HL-60 (cell line): ENCODE measurements at regions not wholly inside any gene's neighbourhood (a gene's known extent, or its start where the extent isn't known, plus 50 kb on each side); places are given as distances from the start of the nearest gene placed in this dataset.

Experiments used
- DNase-seq, 2 experiments: peaks; one replicate each; pipeline ENCODE4 v3.0.0-alpha.2; 2010 to 2020; ENCODE audit warnings: low read depth in 1 of 2, low spot score in 1 of 2
- H3K27ac ChIP-seq: fragments of 250-450 bp; sonication (Bioruptor Pico); replicated peaks from 2 replicates; pipeline ENCODE4 v1.5.1; 2020; ENCODE audit warnings: mild to moderate bottlenecking, moderate library complexity
- H3K27me3 ChIP-seq: fragments of 250-450 bp; sonication (Bioruptor Pico); 2 replicates; pipeline ENCODE4 v1.5.1; 2021; ENCODE audit warnings: mild to moderate bottlenecking, moderate library complexity; ENCODE audit not compliant: insufficient read depth, poor library complexity, severe bottlenecking
- H3K4me3 ChIP-seq: replicated peaks from 2 replicates; pipeline ENCODE4 v1.5.1; 2011; ENCODE audit warnings: mild to moderate bottlenecking, control low read depth, low read length; ENCODE audit not compliant: insufficient read depth
- CTCF ChIP-seq: IDR thresholded peaks from one replicate; pipeline ENCODE4 v1.5.1; 2011; ENCODE audit warnings: low read length, control low read depth, inconsistent platforms; ENCODE audit not compliant: insufficient read depth
- GABPA ChIP-seq: IDR thresholded peaks from 2 replicates; pipeline ENCODE4 v1.6.1; 2012; ENCODE audit warnings: low read depth
- POLR2AphosphoS5 ChIP-seq: IDR thresholded peaks from 2 replicates; pipeline ENCODE4 v1.6.1; 2012; ENCODE audit warnings: low read depth
- REST ChIP-seq: IDR thresholded peaks from 2 replicates; pipeline ENCODE4 v1.6.1; 2012; ENCODE audit warnings: low read depth; ENCODE audit not compliant: insufficient replicate concordance
- SPI1 ChIP-seq: IDR thresholded peaks from 2 replicates; pipeline ENCODE4 v1.6.1; 2012; ENCODE audit warnings: low read depth, mild to moderate bottlenecking, borderline replicate concordance

GRCh38 chr1:72357411-72357810, 75.1 kb upstream of the NEGR1 start:
- peak in 1 of 2 experiments; percentile 18 for DNase-seq
- no peak overlapping the region for H3K27ac ChIP-seq
- no peak overlapping the region for H3K4me3 ChIP-seq
- no peak for TF ChIP-seq CTCF
- TF ChIP-seq SPI1 = no peak
- H3K27me3 ChIP-seq = no peaks in the 10 kb centered on the region

GRCh38 chr1:72355899-72356298, 73.6 kb upstream of the NEGR1 start:
- no peak for DNase-seq
- TF ChIP-seq REST (no peak), SPI1 (no peak)
- H3K27me3 ChIP-seq = no peaks in the 10 kb centered on the region
- no peak overlapping the region for H3K27ac ChIP-seq
- H3K4me3 ChIP-seq = no peak overlapping the region

- DNase-seq = no peak
- no peaks in the 10 kb centered on the region for H3K27me3 ChIP-seq
- TF ChIP-seq POLR2AphosphoS5 = no peak
- TF ChIP-seq CTCF = no peak
- no peak for TF ChIP-seq GABPA
- no peak for TF ChIP-seq REST
- TF ChIP-seq SPI1 = no peak
- no peak overlapping the region for H3K4me3 ChIP-seq
- H3K27ac ChIP-seq = no peak overlapping the region
Measured at GRCh38 chr1:72341661-72342060, 59.3 kb upstream of the NEGR1 start.

- Histone ChIP-seq H3K27ac (no peak overlapping the region), H3K27me3 (no peaks in the 10 kb centered on the region), H3K4me3 (no peak overlapping the region)
- TF ChIP-seq SPI1 (no peak), CTCF (no peak), POLR2AphosphoS5 (no peak), GABPA (no peak), REST (no peak)
- DNase-seq = no peak
Measured at GRCh38 chr1:72336776-72337175, 54.4 kb upstream of the NEGR1 start.
